GM12874 (cell line): ENCODE measurements at regions not wholly inside any gene's neighbourhood (a gene's known extent, or its start where the extent isn't known, plus 50 kb on each side); places are given as distances from the start of the nearest gene placed in this dataset.

Experiments
- CTCF ChIP-seq: IDR thresholded peaks from 2 replicates; pipeline ENCODE4 v1.5.1; 2011; ENCODE audit warnings: low read depth, mild to moderate bottlenecking, control low read depth, low read length, moderate library complexity; ENCODE audit not compliant: insufficient read depth

- no peak for TF ChIP-seq CTCF
Measured at GRCh38 chr7:69276011-69276729, 322.1 kb upstream of the AUTS2 start.

- TF ChIP-seq CTCF, result no peak
Measured at GRCh38 chr7:69277366-69277765, 320.9 kb upstream of the AUTS2 start.

- TF ChIP-seq CTCF, result no peak
Measured at GRCh38 chr7:69282946-69283345, 315.3 kb upstream of the AUTS2 start.

GRCh38 chr7:69283421-69283820 is 314.9 kb upstream of the AUTS2 start:
- no peak for TF ChIP-seq CTCF

- no peak for TF ChIP-seq CTCF
Measured at GRCh38 chr7:69285854-69286253, 312.4 kb upstream of the AUTS2 start.

- no peak for TF ChIP-seq CTCF
Measured at GRCh38 chr7:69295977-69296376, 302.3 kb upstream of the AUTS2 start.

GRCh38 chr7:69301253-69301652 is 297.0 kb upstream of the AUTS2 start:
- TF ChIP-seq CTCF, result no peak
